GM23338 (cell line): ENCODE measurements at regions not wholly inside any gene's neighbourhood (a gene's known extent, or its start where the extent isn't known, plus 50 kb on each side); places are given as distances from the start of the nearest gene placed in this dataset.
"Not testable (repeated sequence)": the region's sequence is repeated elsewhere in the genome, so short reads cannot be mapped to it uniquely, and the experiment has no call there.

ENCODE experiments used
- ATAC-seq: fragments of 200-7000 bp; cut with Tn5 transposase; 3 replicates; pipeline ENCODE4 v1.9.1; 2020
- DNase-seq: peaks from one replicate; pipeline ENCODE4 v3.0.0-alpha.2; 2015; ENCODE audit warnings: low spot score
- H2AFZ ChIP-seq: fragments of 200-600 bp; sonication (generic); 2 replicates; pipeline ENCODE4 v1.8.0; 2016; ENCODE audit warnings: antibody characterized with exemption, mild to moderate bottlenecking, moderate library complexity
- H3F3A ChIP-seq: fragments of 200-600 bp; sonication (generic); replicated peaks from 2 replicates; pipeline ENCODE4 v1.8.0; 2017; ENCODE audit warnings: antibody characterized with exemption, mixed run types, low read depth
- H3K27ac ChIP-seq: fragments of 200-600 bp; sonication (generic); 2 replicates; pipeline ENCODE4 v1.6.1; 2016; ENCODE audit warnings: low read depth
- H3K27me3 ChIP-seq: fragments of 200-600 bp; sonication (generic); 2 replicates; pipeline ENCODE4 v1.8.0; 2016; ENCODE audit warnings: mild to moderate bottlenecking, mixed run types, moderate library complexity; ENCODE audit not compliant: insufficient read depth
- H3K36me3 ChIP-seq: fragments of 200-600 bp; sonication (generic); 2 replicates; pipeline ENCODE4 v1.8.0; 2016; ENCODE audit warnings: mild to moderate bottlenecking; ENCODE audit not compliant: insufficient read depth
- H3K4me1 ChIP-seq: fragments of 200-600 bp; sonication (generic); 2 replicates; pipeline ENCODE4 v1.8.0; 2016; ENCODE audit warnings: mild to moderate bottlenecking, moderate library complexity; ENCODE audit not compliant: insufficient read depth
- H3K4me2 ChIP-seq: fragments of 200-600 bp; sonication (generic); 2 replicates; pipeline ENCODE4 v1.7.1; 2017; ENCODE audit warnings: mixed run types
- H3K4me3 ChIP-seq: fragments of 200-600 bp; sonication (generic); 2 replicates; pipeline ENCODE4 v1.6.1; 2016; ENCODE audit warnings: mixed run types
- H3K79me2 ChIP-seq: fragments of 200-600 bp; sonication (generic); replicated peaks from 2 replicates; pipeline ENCODE4 v1.8.0; 2017; ENCODE audit warnings: mild to moderate bottlenecking; ENCODE audit not compliant: insufficient read depth
- H3K9me2 ChIP-seq: fragments of 200-600 bp; sonication (generic); 2 replicates; pipeline ENCODE4 v1.8.0; 2017; ENCODE audit not compliant: insufficient read depth
- H4K20me1 ChIP-seq: fragments of 200-600 bp; sonication (generic); replicated peaks from 2 replicates; pipeline ENCODE4 v1.8.0; 2017; ENCODE audit warnings: mild to moderate bottlenecking; ENCODE audit not compliant: insufficient read depth
- H3K27ac Mint-ChIP-seq: 2 replicates; pipeline ENCODE4 v1.8.0; 2020; ENCODE audit warnings: inconsistent platforms, mild to moderate bottlenecking, moderate library complexity, mixed read lengths
- H3K27me3 Mint-ChIP-seq: 3 replicates; pipeline ENCODE4 v1.8.0; 2022; ENCODE audit warnings: low read depth, mild to moderate bottlenecking, moderate library complexity, mixed read lengths, inconsistent platforms; ENCODE audit not compliant: insufficient read depth, poor library complexity
- H3K36me3 Mint-ChIP-seq: 3 replicates; pipeline ENCODE4 v1.8.0; 2021; ENCODE audit warnings: low read depth, mild to moderate bottlenecking, inconsistent platforms, moderate library complexity, mixed read lengths
- H3K4me1 Mint-ChIP-seq: 3 replicates; pipeline ENCODE4 v1.8.0; 2020; ENCODE audit warnings: mild to moderate bottlenecking, inconsistent platforms, mixed read lengths
- H3K4me3 Mint-ChIP-seq: 3 replicates; pipeline ENCODE4 v1.8.0; 2021; ENCODE audit warnings: moderate library complexity, mild to moderate bottlenecking, inconsistent platforms, mixed read lengths
- H3K9me3 Mint-ChIP-seq: 3 replicates; pipeline ENCODE4 v1.8.0; 2020; ENCODE audit warnings: moderate library complexity, mild to moderate bottlenecking, inconsistent platforms, mixed read lengths
- ETS1 ChIP-seq: IDR thresholded peaks from 2 replicates; pipeline ENCODE4 v1.6.1; 2016; ENCODE audit warnings: antibody characterized with exemption
- EZH2 ChIP-seq: fragments of 200-600 bp; sonication (generic); IDR thresholded peaks from one replicate; pipeline ENCODE4 v1.8.0; 2017; ENCODE audit warnings: antibody characterized with exemption, mild to moderate bottlenecking, low read depth; ENCODE audit not compliant: unreplicated experiment
- EZH2phosphoT487 ChIP-seq: fragments of 200-600 bp; sonication (generic); IDR thresholded peaks from one replicate; pipeline ENCODE4 v1.8.1; 2018; ENCODE audit warnings: antibody characterized with exemption; ENCODE audit not compliant: unreplicated experiment
- JUNB ChIP-seq: IDR thresholded peaks from one replicate; pipeline ENCODE4 v1.6.1; 2016; ENCODE audit warnings: antibody characterized with exemption; ENCODE audit not compliant: unreplicated experiment
- NANOG ChIP-seq: IDR thresholded peaks from 2 replicates; pipeline ENCODE4 v1.6.1; 2016; ENCODE audit warnings: antibody characterized with exemption, borderline replicate concordance
- POLR2AphosphoS5 ChIP-seq: IDR thresholded peaks from 2 replicates; pipeline ENCODE4 v1.6.1; 2016; ENCODE audit warnings: antibody characterized with exemption, low read depth
- ZNF331 ChIP-seq: fragments of 250-450 bp; sonication (Bioruptor Pico); IDR thresholded peaks from 2 replicates; pipeline ENCODE4 v1.5.0; 2020; ENCODE audit warnings: low read depth, mild to moderate bottlenecking, moderate library complexity
- TF ChIP-seq, protein P1 (sequence below): IDR thresholded peaks from one replicate; pipeline ENCODE4 v1.6.1; 2018; ENCODE audit warnings: antibody characterized with exemption; ENCODE audit not compliant: unreplicated experiment

DNA sequence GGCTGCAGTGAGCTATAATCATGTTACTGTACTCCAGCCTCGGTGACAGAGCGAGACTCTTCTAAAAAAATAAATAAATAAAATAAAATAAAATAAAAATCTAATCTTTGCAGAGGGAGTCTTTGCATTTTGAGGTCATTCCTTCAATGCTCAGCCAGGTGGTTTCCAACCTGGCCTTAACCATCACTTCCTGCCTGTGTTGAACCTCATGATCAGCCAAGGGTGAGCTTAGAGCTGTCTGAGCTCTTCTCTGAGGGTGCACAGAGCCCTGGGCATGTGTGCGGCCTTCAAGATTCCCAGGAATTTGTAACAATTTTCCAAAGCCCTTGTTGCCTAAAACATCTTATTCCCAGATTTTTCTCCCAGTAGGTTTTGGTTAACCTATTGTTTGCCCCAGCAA is 94.3 kb downstream of the KCNJ12 start:
- not testable (repeated sequence) for H3K9me2 ChIP-seq, H3K4me1 ChIP-seq, H3K27ac Mint-ChIP-seq, H3F3A ChIP-seq, ATAC-seq, DNase-seq, H4K20me1 ChIP-seq, H3K27me3 ChIP-seq, H3K27me3 Mint-ChIP-seq, H2AFZ ChIP-seq, H3K79me2 ChIP-seq, H3K4me3 ChIP-seq, H3K9me3 Mint-ChIP-seq, H3K27ac ChIP-seq, H3K4me1 Mint-ChIP-seq, H3K4me3 Mint-ChIP-seq, H3K36me3 Mint-ChIP-seq, H3K4me2 ChIP-seq, H3K36me3 ChIP-seq

DNA sequence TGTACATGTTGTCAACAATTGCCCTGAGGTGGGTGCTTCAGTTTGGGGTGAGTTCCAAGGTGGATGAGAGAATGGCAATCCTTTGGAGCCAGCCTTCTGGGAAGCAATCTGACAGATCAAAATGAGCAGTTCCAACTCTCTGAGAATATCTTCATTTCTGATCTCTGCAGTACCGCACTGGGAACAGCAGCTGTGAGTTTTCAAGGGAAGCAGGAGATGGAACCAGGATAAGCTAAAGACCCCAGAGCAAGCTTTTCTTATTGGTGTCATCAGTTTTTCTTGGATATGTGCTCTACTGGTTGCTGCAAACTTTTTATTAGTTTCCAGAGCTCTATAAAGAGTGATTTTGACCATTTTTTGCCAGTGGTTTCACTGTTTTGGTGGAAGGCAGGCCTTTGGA is 94.7 kb downstream of the KCNJ12 start:
- ATAC-seq (no peak), DNase-seq (no peak)
- no peak for TF ChIP-seq EZH2phosphoT487
- no peak for TF ChIP-seq JUNB
- no peak for TF ChIP-seq POLR2AphosphoS5
- Histone ChIP-seq H3K4me1 (0 out of 2 replicates have a peak, but pooled peaks cover 3% of the 10 kb centered on the region), H3K79me2 (no peaks in the 10 kb centered on the region), H3K27me3 (no peaks in the 10 kb centered on the region), H3K4me2 (no peak overlapping the region), H3K27ac (no peak overlapping the region), H3K36me3 (no peaks in the 10 kb centered on the region), H3K9me2 (no peaks in the 10 kb centered on the region), H3K4me3 (no peak overlapping the region), H3F3A (no peaks in the 10 kb centered on the region), H4K20me1 (no peaks in the 10 kb centered on the region), H2AFZ (no peak overlapping the region)
- Mint-ChIP-seq H3K27ac (no peak overlapping the region), H3K27me3 (peaks cover 11% of the 10 kb centered on the region), H3K4me1 (peaks cover 11% of the 10 kb centered on the region), H3K36me3 (no peaks in the 10 kb centered on the region), H3K9me3 (peaks cover 10% of the 10 kb centered on the region; the same call in 2 of the 3 replicates), H3K4me3 (no peak overlapping the region)

DNA sequence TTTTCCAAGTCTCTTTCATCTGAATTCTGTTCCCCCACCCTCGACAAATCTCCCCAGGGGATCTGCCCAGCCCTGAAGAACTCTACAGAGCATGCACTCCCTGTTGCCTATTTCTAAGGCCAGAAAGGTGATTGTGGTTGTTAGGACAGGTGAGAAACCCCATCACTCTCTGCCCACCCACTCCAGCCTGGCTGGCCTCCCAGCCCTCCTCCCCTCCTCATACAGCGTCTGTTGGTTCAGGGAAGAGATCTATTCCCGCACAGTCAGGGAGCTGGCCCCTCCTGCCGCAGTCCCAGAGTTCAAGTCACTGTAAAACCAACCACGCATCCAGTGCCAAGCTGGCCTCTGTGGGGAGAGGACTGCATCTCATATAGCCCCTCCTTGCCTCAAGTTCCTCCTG is 98.7 kb downstream of the KCNJ12 start:
- peaks cover 11% of the 10 kb centered on the region for H3K27me3 Mint-ChIP-seq
- Histone ChIP-seq H4K20me1 (no peaks in the 10 kb centered on the region), H3K27ac (no peak overlapping the region), H3F3A (no peaks in the 10 kb centered on the region), H3K4me1 (0 out of 2 replicates have a peak, but pooled peaks cover 5% of the 10 kb centered on the region), H2AFZ (no peak overlapping the region), H3K4me3 (no peak overlapping the region), H3K36me3 (no peaks in the 10 kb centered on the region), H3K4me2 (no peak overlapping the region), H3K27me3 (no peaks in the 10 kb centered on the region), H3K9me2 (no peaks in the 10 kb centered on the region), H3K79me2 (no peaks in the 10 kb centered on the region)
- ATAC-seq (no peak), DNase-seq (no peak)
- no peak overlapping the region for H3K27ac Mint-ChIP-seq
- TF ChIP-seq EZH2 (no peak), POLR2AphosphoS5 (no peak), ETS1 (no peak), NANOG (no peak), ZNF331 (CRISPR knock-in tag) (no peak), EZH2phosphoT487 (no peak)
- TF ChIP-seq, protein P1, sequence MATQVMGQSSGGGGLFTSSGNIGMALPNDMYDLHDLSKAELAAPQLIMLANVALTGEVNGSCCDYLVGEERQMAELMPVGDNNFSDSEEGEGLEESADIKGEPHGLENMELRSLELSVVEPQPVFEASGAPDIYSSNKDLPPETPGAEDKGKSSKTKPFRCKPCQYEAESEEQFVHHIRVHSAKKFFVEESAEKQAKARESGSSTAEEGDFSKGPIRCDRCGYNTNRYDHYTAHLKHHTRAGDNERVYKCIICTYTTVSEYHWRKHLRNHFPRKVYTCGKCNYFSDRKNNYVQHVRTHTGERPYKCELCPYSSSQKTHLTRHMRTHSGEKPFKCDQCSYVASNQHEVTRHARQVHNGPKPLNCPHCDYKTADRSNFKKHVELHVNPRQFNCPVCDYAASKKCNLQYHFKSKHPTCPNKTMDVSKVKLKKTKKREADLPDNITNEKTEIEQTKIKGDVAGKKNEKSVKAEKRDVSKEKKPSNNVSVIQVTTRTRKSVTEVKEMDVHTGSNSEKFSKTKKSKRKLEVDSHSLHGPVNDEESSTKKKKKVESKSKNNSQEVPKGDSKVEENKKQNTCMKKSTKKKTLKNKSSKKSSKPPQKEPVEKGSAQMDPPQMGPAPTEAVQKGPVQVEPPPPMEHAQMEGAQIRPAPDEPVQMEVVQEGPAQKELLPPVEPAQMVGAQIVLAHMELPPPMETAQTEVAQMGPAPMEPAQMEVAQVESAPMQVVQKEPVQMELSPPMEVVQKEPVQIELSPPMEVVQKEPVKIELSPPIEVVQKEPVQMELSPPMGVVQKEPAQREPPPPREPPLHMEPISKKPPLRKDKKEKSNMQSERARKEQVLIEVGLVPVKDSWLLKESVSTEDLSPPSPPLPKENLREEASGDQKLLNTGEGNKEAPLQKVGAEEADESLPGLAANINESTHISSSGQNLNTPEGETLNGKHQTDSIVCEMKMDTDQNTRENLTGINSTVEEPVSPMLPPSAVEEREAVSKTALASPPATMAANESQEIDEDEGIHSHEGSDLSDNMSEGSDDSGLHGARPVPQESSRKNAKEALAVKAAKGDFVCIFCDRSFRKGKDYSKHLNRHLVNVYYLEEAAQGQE: no peak
- H3K4me3 Mint-ChIP-seq: no peak overlapping the region
- peaks cover 14% of the 10 kb centered on the region for H3K4me1 Mint-ChIP-seq
- no peaks in the 10 kb centered on the region for H3K36me3 Mint-ChIP-seq
- peaks cover 12% of the 10 kb centered on the region for H3K9me3 Mint-ChIP-seq
